Activated CD8-positive, alpha-beta memory T cell treated with anti-CD3 and anti-CD28 coated beads, Interleukin-2, amount 50 U/mL, for 24 hours (primary cell): ENCODE measurements at regions not wholly inside any gene's neighbourhood (a gene's known extent, or its start where the extent isn't known, plus 50 kb on each side); places are given as distances from the start of the nearest gene placed in this dataset.

Experiments used
- DNase-seq: peaks from one replicate; pipeline ENCODE4 v3.0.0-alpha.2; 2020; ENCODE audit errors: extremely low read depth

GRCh38 chr18:77517901-77518300, 268.3 kb downstream of the GALR1 start:
- no peak for DNase-seq

DNA sequence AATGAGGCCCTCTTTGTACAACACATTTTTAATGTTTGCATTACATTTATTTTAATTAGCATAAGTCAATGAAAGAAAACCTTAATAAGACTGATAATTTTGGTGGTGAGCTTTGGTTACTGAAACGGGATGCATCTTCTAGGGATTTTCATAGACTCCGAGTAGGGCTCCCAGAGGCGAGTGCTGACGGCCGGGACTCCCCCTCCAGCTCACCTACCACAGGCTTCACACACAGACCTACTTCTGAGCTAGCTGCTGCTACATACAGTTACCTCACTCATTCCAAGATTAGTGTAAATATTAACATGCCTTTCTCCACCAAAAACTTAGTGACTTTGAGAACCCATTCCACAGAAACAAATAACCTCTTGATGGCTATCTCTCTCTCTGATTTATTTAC, 271.1 kb downstream of the GALR1 start:
- no peak for DNase-seq

DNA sequence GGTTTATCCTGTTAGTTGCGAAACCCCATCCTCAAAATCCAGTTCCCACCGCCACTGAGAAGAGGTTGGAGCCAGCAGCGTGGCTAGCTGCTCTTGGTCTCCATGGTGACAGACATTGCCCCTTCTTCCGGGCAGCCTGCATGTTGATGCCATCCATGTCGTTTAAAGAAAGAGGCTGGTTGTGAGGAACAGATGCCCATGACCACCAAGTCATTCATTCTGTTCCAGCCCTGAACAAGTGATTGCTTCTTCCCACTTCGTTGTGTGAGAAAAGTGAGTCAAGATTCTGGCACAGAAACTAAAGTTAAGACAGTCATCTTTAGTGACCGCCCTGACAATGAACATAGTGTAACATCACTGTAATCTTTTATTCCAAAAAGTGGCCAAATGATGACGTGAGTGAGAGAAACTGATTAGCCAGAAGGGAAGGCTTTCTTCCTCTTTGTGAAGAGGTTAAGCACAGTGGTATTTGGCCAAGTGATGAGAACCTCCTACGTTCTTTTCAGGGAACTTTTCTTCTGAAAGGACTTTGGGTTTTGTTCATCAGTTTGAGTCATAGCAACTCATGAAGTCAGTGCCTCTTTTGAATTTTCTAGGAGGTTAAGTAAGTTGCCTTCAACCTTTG, 272.5 kb downstream of the GALR1 start:
- DNase-seq, result no peak

GRCh38 chr18:77524909-77525308, 275.3 kb downstream of the GALR1 start:
- no peak for DNase-seq

DNA sequence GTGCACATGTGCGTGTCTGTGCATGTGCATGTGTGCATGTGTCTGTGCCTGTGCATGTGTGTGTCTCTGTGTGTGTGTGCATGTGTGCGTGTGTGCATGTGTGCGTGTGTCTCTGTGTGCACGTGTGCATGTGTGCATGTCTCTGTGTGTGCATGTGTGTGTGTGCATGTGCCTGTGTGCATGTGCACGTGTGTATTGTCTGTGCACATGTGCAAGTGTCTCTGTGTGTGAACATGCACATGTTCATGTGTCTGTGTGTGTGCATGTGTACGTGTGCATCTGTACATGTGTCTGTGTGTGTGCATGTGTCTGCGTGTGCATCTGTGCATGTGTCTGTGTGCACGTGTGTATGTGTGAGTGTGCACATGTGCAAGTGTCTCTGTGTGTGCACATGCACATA, 277.3 kb downstream of the GALR1 start:
- no peak for DNase-seq

- DNase-seq, result no peak
Measured at GRCh38 chr18:77528872-77529271, 279.2 kb downstream of the GALR1 start.

DNA sequence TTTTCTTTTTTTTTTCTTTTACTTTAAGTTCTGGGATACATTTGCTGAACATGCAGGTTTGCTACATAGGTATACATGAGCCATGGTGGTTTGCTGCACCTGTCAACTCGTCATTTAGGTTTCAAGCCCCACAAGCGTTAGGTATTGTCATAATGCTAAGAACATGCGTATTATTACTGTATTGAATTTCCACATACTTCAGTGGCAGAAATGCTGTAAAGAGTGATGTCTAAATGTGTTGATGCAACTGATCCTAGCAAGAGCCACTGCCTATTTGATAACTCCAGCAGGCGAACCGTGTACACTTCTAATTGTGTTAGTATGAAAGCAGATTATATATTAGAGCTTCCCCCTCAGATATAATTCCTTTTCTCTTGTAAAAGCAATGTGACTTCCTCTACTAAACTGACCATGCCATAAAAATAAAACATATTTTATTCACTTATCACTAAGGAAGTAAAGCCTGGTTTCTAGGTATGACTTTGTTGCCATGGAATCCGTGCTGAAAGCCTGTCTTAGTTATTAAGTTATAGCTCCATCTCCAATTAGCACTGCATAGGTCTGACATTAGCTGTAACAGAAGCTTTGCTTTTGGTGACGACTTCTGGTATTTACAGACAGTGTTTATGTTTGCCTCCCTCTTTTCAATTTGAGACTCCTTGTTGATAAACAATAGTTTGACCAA, 280.0 kb downstream of the GALR1 start:
- DNase-seq, result no peak

DNA sequence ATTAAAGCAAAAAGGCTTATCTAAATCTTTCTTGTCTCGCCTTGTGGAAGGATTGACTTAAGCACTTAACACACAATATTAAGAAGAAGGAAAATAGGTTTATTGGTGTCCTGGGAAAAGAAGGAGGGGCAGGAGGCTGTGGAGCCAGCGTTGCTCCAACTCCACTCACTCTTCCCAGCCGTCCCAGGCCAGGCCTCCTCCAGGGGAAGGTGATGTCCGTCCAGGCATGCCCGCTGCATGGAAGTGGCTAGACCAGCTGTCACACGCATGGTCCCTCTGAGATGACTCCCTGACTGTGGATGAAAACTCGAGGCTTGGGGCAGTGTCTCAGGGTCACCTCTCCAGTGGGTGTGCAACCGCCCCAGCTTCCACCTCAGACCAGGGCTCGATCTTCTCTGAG, 281.1 kb downstream of the GALR1 start:
- DNase-seq, result no peak

DNA sequence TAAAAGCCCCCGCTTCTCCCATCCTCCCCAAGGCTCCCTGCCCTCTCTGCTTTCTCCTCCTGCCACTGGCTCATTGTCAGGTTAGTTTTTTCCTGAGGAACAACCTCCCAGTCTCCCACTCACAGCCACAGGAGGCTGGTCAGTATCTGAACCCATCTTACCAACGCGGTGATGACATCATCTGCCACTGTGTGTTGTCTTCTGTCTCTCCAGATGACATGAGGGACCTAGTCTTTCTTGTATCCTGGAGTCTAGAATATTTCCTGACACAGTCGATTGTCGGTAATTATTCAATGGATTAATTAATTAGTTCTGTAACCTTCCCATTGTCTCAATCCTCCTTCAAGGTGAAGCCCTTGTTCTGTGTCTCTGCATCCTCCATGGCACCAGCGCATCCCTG, 290.2 kb downstream of the GALR1 start:
- no peak for DNase-seq

DNA sequence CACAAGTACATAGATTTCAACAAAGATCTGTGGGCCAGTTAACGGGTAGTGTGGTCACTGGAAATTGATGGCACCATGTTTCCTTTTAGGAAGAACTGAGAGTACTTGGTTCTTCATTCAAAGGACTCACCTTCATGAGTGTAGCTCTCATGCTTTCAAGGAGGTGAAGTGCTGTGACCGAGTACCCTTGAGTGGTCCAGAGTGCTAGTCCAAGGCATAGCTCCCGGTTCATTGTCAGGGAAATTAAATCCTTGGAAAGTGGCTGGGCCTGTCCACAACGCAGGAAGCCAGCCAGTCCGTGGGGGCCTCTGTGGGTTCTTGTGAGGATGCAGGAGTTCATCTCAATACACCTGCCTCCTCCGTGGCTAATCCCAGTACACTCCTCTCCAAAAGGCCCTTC, 295.1 kb downstream of the GALR1 start:
- no peak for DNase-seq

- DNase-seq, result no peak
Measured at GRCh38 chr18:77547757-77548156, 298.1 kb downstream of the GALR1 start.

- no peak for DNase-seq
Measured at GRCh38 chr18:77548790-77549420, 299.3 kb downstream of the GALR1 start.

DNA sequence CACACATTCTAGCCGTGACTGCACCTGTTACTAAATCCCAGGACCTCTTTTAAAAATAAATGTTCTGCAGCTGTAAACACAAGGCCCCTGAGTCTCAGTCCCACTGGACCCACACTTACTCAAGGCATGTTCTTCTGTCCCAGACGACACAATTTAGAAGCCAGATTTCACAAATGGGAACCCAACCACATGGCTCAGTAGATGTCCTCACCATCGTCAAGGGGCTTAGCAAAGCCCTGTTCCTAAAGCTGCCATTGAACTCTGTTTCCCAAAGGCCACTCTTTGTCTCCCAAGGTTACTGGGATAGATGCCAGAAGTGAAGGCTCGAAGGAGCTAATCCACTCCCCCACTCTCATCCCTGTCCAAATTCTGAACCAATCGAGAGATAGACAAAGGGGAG, 301.0 kb downstream of the GALR1 start:
- no peak for DNase-seq

DNA sequence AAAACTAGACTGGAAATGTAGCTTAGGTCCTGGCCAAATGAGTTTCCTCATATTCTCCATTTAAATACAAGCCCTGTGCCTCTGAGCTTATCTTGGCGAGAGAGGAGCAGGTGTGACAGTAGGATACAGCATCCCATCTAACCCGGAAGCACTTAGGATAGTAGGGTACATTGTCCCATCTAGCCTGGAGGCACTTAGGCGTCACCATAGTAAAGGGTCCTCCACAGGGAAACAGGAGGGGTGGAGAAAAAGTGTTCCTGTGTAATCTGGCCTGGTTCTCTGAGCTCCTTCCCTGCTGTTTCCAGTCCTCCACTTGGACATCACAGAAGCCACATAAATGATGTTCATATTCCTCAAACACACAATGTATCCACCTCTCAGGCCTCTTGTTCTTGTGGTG, 301.4 kb downstream of the GALR1 start:
- DNase-seq, result no peak

- DNase-seq, result no peak
Measured at GRCh38 chr18:77552945-77553344, 303.3 kb downstream of the GALR1 start.

DNA sequence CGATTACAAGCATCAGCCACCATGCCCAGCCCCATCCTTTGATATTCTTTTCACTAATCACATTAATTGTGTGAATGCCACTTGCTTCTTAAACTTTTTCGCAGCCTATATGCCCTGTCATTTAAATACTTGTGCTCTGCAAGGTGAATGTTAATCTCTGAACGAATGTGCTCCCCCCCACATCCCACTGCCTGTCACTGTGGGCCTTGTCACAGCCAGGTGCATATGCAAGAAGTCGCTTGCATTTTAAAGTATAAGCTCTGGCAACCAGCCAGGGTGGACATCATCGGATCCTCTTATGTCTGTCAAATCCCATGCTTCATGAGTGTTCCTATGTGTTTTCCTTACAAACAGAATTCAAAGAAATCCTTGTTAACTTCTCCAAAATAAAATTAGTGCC, 304.4 kb downstream of the GALR1 start:
- DNase-seq, result no peak

- DNase-seq, result no peak
Measured at GRCh38 chr18:77557046-77557587, 307.5 kb downstream of the GALR1 start.

DNA sequence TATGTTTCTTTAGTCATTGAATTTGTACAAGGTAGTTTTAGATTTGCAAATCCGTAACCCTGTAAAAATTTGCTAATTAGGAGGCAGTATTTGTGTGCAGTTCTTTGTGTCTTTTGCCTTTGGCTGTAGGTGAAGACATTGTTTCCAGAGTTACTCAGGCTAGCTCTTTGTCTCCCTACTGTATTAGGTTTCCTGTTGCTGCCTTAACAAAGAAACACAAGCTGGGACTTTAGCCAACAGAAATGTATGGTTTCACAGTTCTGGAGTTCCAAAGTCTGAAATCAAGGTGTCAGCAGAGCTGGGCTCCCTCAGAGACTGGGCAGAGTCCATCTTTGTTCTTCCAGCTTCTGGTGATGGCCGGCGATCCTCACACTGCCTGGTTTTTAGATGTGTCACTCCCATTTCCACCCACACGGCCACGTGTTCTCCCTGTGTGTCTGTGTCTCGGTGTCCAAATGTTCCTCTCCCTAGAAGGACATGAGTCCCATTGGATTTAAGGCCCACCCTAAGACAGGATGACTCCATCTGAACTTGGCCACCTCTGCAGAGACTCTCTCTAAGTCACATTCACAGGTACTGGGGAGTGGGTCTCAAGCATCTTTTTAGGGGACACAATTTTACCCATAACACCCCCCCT, 309.7 kb downstream of the GALR1 start:
- no peak for DNase-seq

DNA sequence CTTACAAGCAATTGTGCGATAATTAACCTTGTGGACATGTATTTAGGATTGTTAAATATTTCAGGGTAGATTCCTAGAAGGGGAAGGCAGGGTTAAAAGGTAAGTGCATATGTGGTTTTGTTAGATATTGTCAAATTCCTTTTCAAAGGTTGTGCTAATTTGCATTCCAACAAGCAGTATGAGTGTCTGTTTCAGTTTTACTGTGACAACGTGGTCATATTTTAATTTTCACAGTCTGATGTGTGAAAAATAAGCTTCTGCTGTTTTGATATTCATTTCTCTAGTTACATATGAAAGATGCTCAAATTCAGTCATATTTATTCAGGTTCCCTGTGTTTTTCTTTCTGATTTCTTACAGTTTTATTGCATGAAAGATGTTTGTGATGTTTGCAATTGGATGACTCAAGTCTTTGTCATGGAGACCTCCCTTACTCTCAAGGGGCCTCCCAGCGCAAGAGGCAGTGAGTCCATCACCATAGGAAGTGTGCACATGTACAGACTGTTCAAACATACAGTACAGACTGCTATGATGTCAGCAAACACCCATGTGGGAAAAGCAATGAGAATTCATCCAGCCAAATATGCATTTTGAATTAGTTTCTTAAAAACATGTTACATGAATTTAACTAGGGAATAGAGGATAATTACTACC, 310.8 kb downstream of the GALR1 start:
- no peak for DNase-seq

DNA sequence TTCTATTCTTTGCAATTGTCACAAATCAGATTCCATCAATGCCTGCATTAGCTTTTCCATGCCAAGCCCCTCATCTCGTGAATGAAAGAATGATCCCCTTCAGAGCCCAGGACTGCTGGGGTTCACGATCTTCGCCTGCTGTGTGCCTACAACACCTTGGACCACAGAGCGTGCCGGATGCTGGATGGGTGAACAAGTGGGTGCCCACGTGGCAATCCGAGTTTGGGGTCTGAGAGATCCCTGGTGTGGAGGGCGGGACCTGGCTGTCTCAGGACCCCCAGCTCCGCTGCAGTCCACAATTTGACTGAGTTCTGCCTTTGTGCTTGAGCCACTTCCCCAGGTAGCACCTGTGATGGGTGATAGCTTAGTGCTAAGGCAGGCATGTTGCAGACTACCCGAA, 317.0 kb downstream of the GALR1 start:
- DNase-seq, result no peak

DNA sequence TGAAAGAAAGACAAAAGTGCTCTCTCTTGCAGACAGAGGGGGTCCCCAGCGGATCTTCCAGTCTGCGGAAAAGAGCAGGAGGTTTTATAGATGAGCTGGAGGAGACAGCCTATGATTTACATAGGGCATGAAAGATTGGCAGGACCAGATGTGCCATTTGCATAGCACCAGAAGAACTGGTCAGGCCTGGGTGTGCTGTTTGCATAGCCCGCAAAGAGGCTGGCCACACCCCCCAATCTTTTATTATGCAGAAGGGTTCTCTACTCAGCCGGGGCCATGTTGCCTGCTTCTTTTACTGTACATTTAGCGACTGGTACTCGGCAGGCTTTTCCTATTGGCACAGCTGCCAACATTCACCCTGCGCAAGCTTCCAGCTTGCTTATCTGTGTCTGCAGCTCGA, 317.6 kb downstream of the GALR1 start:
- DNase-seq, result no peak

- DNase-seq, result no peak
Measured at GRCh38 chr18:77571743-77572142, 322.1 kb downstream of the GALR1 start.
